IMR-90 (cell line): ENCODE measurements at regions not wholly inside any gene's neighbourhood (a gene's known extent, or its start where the extent isn't known, plus 50 kb on each side); places are given as distances from the start of the nearest gene placed in this dataset.

ENCODE experiments used
- ATAC-seq: fragments of 200-7000 bp; cut with Tn5 transposase; 2 replicates; pipeline ENCODE4 v1.9.1; 2020; ENCODE audit warnings: low read depth, mild to moderate bottlenecking, moderate library complexity
- BruUV-seq: library from RNA; stranded (reverse); fragments of 400-500 nt; replicated peaks from 2 replicates; lab custom pipeline; 2021; lab: Mats Ljungman, UMichigan
- CTCF ChIA-PET: fragments of 300-600 bp; formaldehyde crosslinking; extraction: SDS; loops from one replicate; lab custom pipeline; 2021; ENCODE audit warnings: antibody characterized with exemption; lab: Yijun Ruan, JAX
- POLR2A ChIA-PET: fragments of 300-600 bp; sonication (Branson Sonifier 250); formaldehyde crosslinking; loops from one replicate; lab custom pipeline; 2022; ENCODE audit warnings: antibody characterized with exemption; ENCODE audit not compliant: unreplicated experiment; lab: Charles Lee
- DNase-seq: peaks from one replicate; pipeline ENCODE4 v3.0.0; 2013
- H2AFZ ChIP-seq: replicated peaks from 2 replicates; pipeline ENCODE3; 2013; ENCODE audit warnings: low read length, mild to moderate bottlenecking; ENCODE audit not compliant: poor library complexity
- H2AK5ac ChIP-seq: 2 replicates; pipeline ENCODE4 v1.6.1; 2013; ENCODE audit warnings: low read depth, low read length, inconsistent platforms
- H2AK9ac ChIP-seq: replicated peaks from 2 replicates; pipeline ENCODE3; 2013; ENCODE audit warnings: mild to moderate bottlenecking, low read depth, low read length, moderate library complexity; ENCODE audit not compliant: poor library complexity
- H2BK120ac ChIP-seq: 2 replicates; pipeline ENCODE4 v1.6.1; 2013; ENCODE audit warnings: low read depth, low read length, inconsistent platforms
- H2BK15ac ChIP-seq: 3 replicates; pipeline ENCODE4 v1.6.1; 2013; ENCODE audit warnings: low read depth, low read length, inconsistent platforms
- H2BK20ac ChIP-seq: 2 replicates; pipeline ENCODE4 v1.6.1; 2013; ENCODE audit warnings: low read depth, mild to moderate bottlenecking, inconsistent platforms, low read length, moderate library complexity
- H2BK5ac ChIP-seq: 2 replicates; pipeline ENCODE4 v1.6.1; 2013; ENCODE audit warnings: mild to moderate bottlenecking, low read depth, low read length, inconsistent platforms; ENCODE audit not compliant: poor library complexity, severe bottlenecking
- H3K14ac ChIP-seq: replicated peaks from 2 replicates; pipeline ENCODE4 v1.6.1; 2013; ENCODE audit warnings: low read depth, low read length, inconsistent platforms
- H3K18ac ChIP-seq: 2 replicates; pipeline ENCODE4 v1.6.1; 2013; ENCODE audit warnings: low read depth, low read length, control low read depth
- H3K23ac ChIP-seq: 2 replicates; pipeline ENCODE4 v1.6.1; 2013; ENCODE audit warnings: low read depth, low read length, inconsistent platforms
- H3K27ac ChIP-seq: 2 replicates; pipeline ENCODE4 v1.5.1; 2013; ENCODE audit warnings: mild to moderate bottlenecking, control low read depth, low read length; ENCODE audit not compliant: insufficient read depth
- H3K27me3 ChIP-seq: 2 replicates; pipeline ENCODE4 v1.6.1; 2013; ENCODE audit warnings: low read length; ENCODE audit not compliant: control insufficient read depth, insufficient read depth
- H3K36me3 ChIP-seq: 2 replicates; pipeline ENCODE4 v1.6.1; 2013; ENCODE audit warnings: low read length, mixed read lengths; ENCODE audit not compliant: control insufficient read depth, insufficient read depth
- H3K4ac ChIP-seq: 2 replicates; pipeline ENCODE4 v1.6.1; 2013; ENCODE audit warnings: low read depth, low read length, inconsistent platforms
- H3K4me1 ChIP-seq: 2 replicates; pipeline ENCODE4 v1.6.1; 2013; ENCODE audit warnings: low read length, mixed read lengths; ENCODE audit not compliant: control insufficient read depth, insufficient read depth
- H3K4me2 ChIP-seq: 2 replicates; pipeline ENCODE4 v1.6.1; 2013; ENCODE audit warnings: low read depth, mild to moderate bottlenecking, control low read depth, low read length, moderate library complexity
- H3K4me3 ChIP-seq: 2 replicates; pipeline ENCODE4 v1.5.1; 2013; ENCODE audit warnings: low read depth, mild to moderate bottlenecking, control low read depth, low read length, moderate library complexity; ENCODE audit not compliant: insufficient read depth
- H3K56ac ChIP-seq: 2 replicates; pipeline ENCODE4 v1.6.1; 2013; ENCODE audit warnings: low read length, inconsistent platforms; ENCODE audit not compliant: insufficient read depth; ENCODE audit errors: extremely low read depth
- H3K79me1 ChIP-seq, 2 experiments: 2 replicates each; pipeline ENCODE4 v1.6.1; 2013; ENCODE audit warnings: low read length in 2 of 2, inconsistent platforms in 1 of 2, low read depth in 1 of 2
- H3K9ac ChIP-seq: 2 replicates; pipeline ENCODE4 v1.6.1; 2013; ENCODE audit warnings: low read depth, low read length, control low read depth
- H3K9me1 ChIP-seq: 2 replicates; pipeline ENCODE4 v1.6.1; 2013; ENCODE audit warnings: low read length, inconsistent platforms; ENCODE audit not compliant: insufficient read depth
- H3K9me3 ChIP-seq: 2 replicates; pipeline ENCODE4 v1.6.1; 2013; ENCODE audit warnings: low read length; ENCODE audit not compliant: control insufficient read depth, insufficient read depth
- H4K20me1 ChIP-seq: 2 replicates; pipeline ENCODE4 v1.6.1; 2013; ENCODE audit warnings: low read length, inconsistent platforms; ENCODE audit not compliant: insufficient read depth
- H4K5ac ChIP-seq: 2 replicates; pipeline ENCODE4 v1.6.1; 2013; ENCODE audit warnings: mild to moderate bottlenecking, low read depth, low read length, control low read depth
- H4K8ac ChIP-seq, 2 experiments: 2 replicates each; pipeline ENCODE4 v1.6.1; 2013; ENCODE audit warnings: low read depth in 2 of 2, low read length in 2 of 2, control low read depth in 1 of 2, inconsistent platforms in 1 of 2
- H4K91ac ChIP-seq: 2 replicates; pipeline ENCODE4 v1.6.1; 2013; ENCODE audit warnings: low read depth, low read length, inconsistent platforms; ENCODE audit not compliant: insufficient read depth
- BHLHE40 ChIP-seq: fragments of 150-350 bp; IDR thresholded peaks from 2 replicates; pipeline ENCODE4 v1.6.1; 2016; ENCODE audit warnings: mild to moderate bottlenecking, low read depth, low read length
- CEBPB ChIP-seq: IDR thresholded peaks from 2 replicates; pipeline ENCODE4 v1.6.1; 2012; ENCODE audit warnings: low read depth, low read length, improper control_type of control experiment
- CHD1 ChIP-seq: IDR thresholded peaks from 2 replicates; pipeline ENCODE4 v1.6.1; 2012; ENCODE audit warnings: low read depth, low read length, improper control_type of control experiment
- FOS ChIP-seq: fragments of 150-350 bp; IDR thresholded peaks from 2 replicates; pipeline ENCODE4 v1.6.1; 2016; ENCODE audit warnings: low read depth, low read length
- MAFK ChIP-seq: IDR thresholded peaks from 2 replicates; pipeline ENCODE4 v1.6.1; 2012; ENCODE audit warnings: low read depth, low read length, improper control_type of control experiment
- MAZ ChIP-seq: IDR thresholded peaks from 2 replicates; pipeline ENCODE4 v1.6.1; 2012; ENCODE audit warnings: low read depth, mild to moderate bottlenecking, low read length, improper control_type of control experiment, moderate library complexity, borderline replicate concordance
- MXI1 ChIP-seq: IDR thresholded peaks from 2 replicates; pipeline ENCODE4 v1.6.1; 2012; ENCODE audit warnings: low read depth, mild to moderate bottlenecking, low read length, moderate library complexity, borderline replicate concordance
- NFE2L2 ChIP-seq: fragments of 150-350 bp; IDR thresholded peaks from 2 replicates; pipeline ENCODE4 v1.6.1; 2016; ENCODE audit warnings: low read depth, mild to moderate bottlenecking, low read length
- POLR2A ChIP-seq: IDR thresholded peaks from 2 replicates; pipeline ENCODE4 v1.6.1; 2012; ENCODE audit warnings: mild to moderate bottlenecking, low read depth, low read length
- RAD21 ChIP-seq: IDR thresholded peaks from 2 replicates; pipeline ENCODE4 v1.6.1; 2012; ENCODE audit warnings: low read length, improper control_type of control experiment
- RCOR1 ChIP-seq: IDR thresholded peaks from 2 replicates; pipeline ENCODE4 v1.6.1; 2012; ENCODE audit warnings: mild to moderate bottlenecking, low read length, improper control_type of control experiment; ENCODE audit not compliant: insufficient replicate concordance
- RFX5 ChIP-seq: IDR thresholded peaks from 2 replicates; pipeline ENCODE4 v1.8.0; 2012; ENCODE audit warnings: low read depth, mild to moderate bottlenecking, low read length, moderate library complexity
- SMC3 ChIP-seq: fragments of 150-350 bp; IDR thresholded peaks from 2 replicates; pipeline ENCODE4 v1.6.1; 2016; ENCODE audit warnings: low read depth, mild to moderate bottlenecking, antibody characterized with exemption, low read length, moderate library complexity
- WGBS, 2 experiments: methylation state at CpG; one replicate each; pipeline versions ENCODE4 v1.1.5 to v1.1.7; 2013; ENCODE audit warnings: missing lambda C conversion rate in 2 of 2; ENCODE audit not compliant: insufficient read length in 1 of 2; ENCODE audit errors: extremely low coverage in 2 of 2; 5-methylcytosine and 5-hydroxymethylcytosine counted together
- dilution Hi-C: fragments of 300-500 bp; cut with HindIII; formaldehyde crosslinking; loops from one replicate; pipeline ENCODE4 v1.14.3; 2018; ENCODE audit warnings: low sequenced_read_pairs; ENCODE audit not compliant: unreplicated experiment
- in situ Hi-C: fragments of 300-500 bp; cut with MboI; formaldehyde crosslinking; loops from 3 replicates; pipeline ENCODE4 v1.14.3; 2019; ENCODE audit warnings: low sequenced_read_pairs, inconsistent platforms, mixed read lengths
- intact Hi-C: fragments of 100-400 bp; cut with micrococcal nuclease; formaldehyde crosslinking; loops from 2 replicates; pipeline ENCODE4 v1.10.0; 2022
- TF ChIP-seq, protein P1 (sequence below): fragments of 150-350 bp; IDR thresholded peaks from 2 replicates; pipeline ENCODE4 v1.6.1; 2016; ENCODE audit warnings: low read depth, mild to moderate bottlenecking, low read length, moderate library complexity, borderline replicate concordance
- TF ChIP-seq, protein P2 (sequence below): conservative IDR thresholded peaks from 2 replicates; pipeline ENCODE4 v1.5.1; 2012; ENCODE audit warnings: mild to moderate bottlenecking, low read depth, low read length, improper control_type of control experiment

DNA sequence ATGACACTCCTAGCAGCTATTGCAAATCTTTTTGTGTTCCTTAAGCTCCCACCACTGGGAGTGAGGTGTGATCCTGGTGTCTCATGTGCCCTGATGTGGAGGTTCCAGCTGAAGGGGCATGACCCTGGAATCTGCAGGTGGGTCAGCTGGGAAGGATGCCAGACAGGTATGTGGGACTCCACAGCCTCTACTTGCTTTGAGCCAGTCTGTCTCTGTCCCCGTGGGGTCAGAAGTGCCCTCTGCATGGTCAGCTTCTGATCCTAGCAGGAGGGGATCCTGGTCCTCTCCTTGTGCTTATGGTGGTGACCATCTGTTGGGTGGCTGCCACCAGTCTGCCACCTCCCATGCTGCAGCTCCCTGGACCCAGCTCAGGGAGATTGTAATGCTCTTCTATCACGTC is 51.1 kb upstream of the COMTD1 start:
- dilution Hi-C loops, result no loop called here
- no peaks in the 10 kb centered on the region for H4K20me1 ChIP-seq
- H2BK120ac ChIP-seq, result no peak overlapping the region
- H3K14ac ChIP-seq, result no peak overlapping the region
- peaks cover 6% of the 10 kb centered on the region for H3K27me3 ChIP-seq
- ChIA-PET CTCF (no interaction called here), POLR2A (no interaction called here)
- H2AK9ac ChIP-seq, result no peak overlapping the region
- no peak for DNase-seq
- H2AFZ ChIP-seq, result no peak overlapping the region
- H2BK5ac ChIP-seq, result no peak overlapping the region
- no peak overlapping the region for H3K4me3 ChIP-seq
- peaks cover 5% of the 10 kb centered on the region for H3K9me3 ChIP-seq
- no peak overlapping the region for H3K23ac ChIP-seq
- no peak overlapping the region for H3K18ac ChIP-seq
- H3K9me1 ChIP-seq, result no peaks in the 10 kb centered on the region
- no peak overlapping the region for H4K91ac ChIP-seq
- H2AK5ac ChIP-seq, result no peak overlapping the region
- no peak overlapping the region for H3K9ac ChIP-seq
- TF ChIP-seq SMC3 (no peak), RCOR1 (no peak), POLR2A (no peak), NFE2L2 (no peak), MXI1 (no peak), CEBPB (no peak), RAD21 (no peak), FOS (no peak), RFX5 (no peak), MAZ (no peak), BHLHE40 (no peak), MAFK (no peak), CHD1 (no peak)
- TF ChIP-seq, protein P1, sequence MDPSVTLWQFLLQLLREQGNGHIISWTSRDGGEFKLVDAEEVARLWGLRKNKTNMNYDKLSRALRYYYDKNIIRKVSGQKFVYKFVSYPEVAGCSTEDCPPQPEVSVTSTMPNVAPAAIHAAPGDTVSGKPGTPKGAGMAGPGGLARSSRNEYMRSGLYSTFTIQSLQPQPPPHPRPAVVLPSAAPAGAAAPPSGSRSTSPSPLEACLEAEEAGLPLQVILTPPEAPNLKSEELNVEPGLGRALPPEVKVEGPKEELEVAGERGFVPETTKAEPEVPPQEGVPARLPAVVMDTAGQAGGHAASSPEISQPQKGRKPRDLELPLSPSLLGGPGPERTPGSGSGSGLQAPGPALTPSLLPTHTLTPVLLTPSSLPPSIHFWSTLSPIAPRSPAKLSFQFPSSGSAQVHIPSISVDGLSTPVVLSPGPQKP, result no peak
- TF ChIP-seq, protein P2, sequence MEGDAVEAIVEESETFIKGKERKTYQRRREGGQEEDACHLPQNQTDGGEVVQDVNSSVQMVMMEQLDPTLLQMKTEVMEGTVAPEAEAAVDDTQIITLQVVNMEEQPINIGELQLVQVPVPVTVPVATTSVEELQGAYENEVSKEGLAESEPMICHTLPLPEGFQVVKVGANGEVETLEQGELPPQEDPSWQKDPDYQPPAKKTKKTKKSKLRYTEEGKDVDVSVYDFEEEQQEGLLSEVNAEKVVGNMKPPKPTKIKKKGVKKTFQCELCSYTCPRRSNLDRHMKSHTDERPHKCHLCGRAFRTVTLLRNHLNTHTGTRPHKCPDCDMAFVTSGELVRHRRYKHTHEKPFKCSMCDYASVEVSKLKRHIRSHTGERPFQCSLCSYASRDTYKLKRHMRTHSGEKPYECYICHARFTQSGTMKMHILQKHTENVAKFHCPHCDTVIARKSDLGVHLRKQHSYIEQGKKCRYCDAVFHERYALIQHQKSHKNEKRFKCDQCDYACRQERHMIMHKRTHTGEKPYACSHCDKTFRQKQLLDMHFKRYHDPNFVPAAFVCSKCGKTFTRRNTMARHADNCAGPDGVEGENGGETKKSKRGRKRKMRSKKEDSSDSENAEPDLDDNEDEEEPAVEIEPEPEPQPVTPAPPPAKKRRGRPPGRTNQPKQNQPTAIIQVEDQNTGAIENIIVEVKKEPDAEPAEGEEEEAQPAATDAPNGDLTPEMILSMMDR, result no peak
- H2BK20ac ChIP-seq, result no peak overlapping the region
- no peak for ATAC-seq
- H3K4me2 ChIP-seq, result no peak overlapping the region
- no peak overlapping the region for H4K8ac ChIP-seq
- H3K27ac ChIP-seq, result no peak overlapping the region
- H3K36me3 ChIP-seq, result no peaks in the 10 kb centered on the region
- H3K4ac ChIP-seq, result no peak overlapping the region
- intact Hi-C loops, result no loop called here
- in situ Hi-C loops, result no loop called here
- no peak overlapping the region for H3K56ac ChIP-seq
- H3K4me1 ChIP-seq, result peaks cover 11% of the 10 kb centered on the region
- H2BK15ac ChIP-seq, result no peak overlapping the region
- H3K79me1 ChIP-seq, result no peaks in the 10 kb centered on the region
- BruUV-seq, result no TSS peak
- WGBS, 2 experiments, result 100% methylated on average over 1 of the region's 2 CpGs; no CpG with 5 or more reads in 1 of the 2 experiments
- no peak overlapping the region for H4K5ac ChIP-seq
